H9 (cell line): ENCODE measurements at regions not wholly inside any gene's neighbourhood (a gene's known extent, or its start where the extent isn't known, plus 50 kb on each side); places are given as distances from the start of the nearest gene placed in this dataset.

Experiments
- DNase-seq: peaks from one replicate; pipeline ENCODE4 v3.0.0-alpha.2; 2017
- H2AFZ ChIP-seq: one replicate; pipeline ENCODE4 v1.6.1; 2013; ENCODE audit warnings: mild to moderate bottlenecking, low read length, control low read depth, moderate library complexity
- H2AK5ac ChIP-seq: 2 replicates; pipeline ENCODE4 v1.6.1; 2013; ENCODE audit warnings: low read length, control low read depth, mixed read lengths; ENCODE audit not compliant: insufficient read length
- H2BK120ac ChIP-seq: one replicate; pipeline ENCODE4 v1.6.1; 2013; ENCODE audit warnings: low read depth, mild to moderate bottlenecking, low read length, control low read depth, inconsistent platforms; ENCODE audit not compliant: poor library complexity, severe bottlenecking
- H2BK12ac ChIP-seq: 2 replicates; pipeline ENCODE4 v1.6.1; 2013; ENCODE audit warnings: low read length, control low read depth, mixed read lengths, low read depth; ENCODE audit not compliant: insufficient read length
- H2BK15ac ChIP-seq: 2 replicates; pipeline ENCODE4 v1.6.1; 2013; ENCODE audit warnings: low read depth, low read length, control low read depth
- H2BK20ac ChIP-seq: one replicate; pipeline ENCODE4 v1.6.1; 2013; ENCODE audit warnings: low read depth, mild to moderate bottlenecking, low read length, control low read depth, inconsistent platforms; ENCODE audit not compliant: poor library complexity, severe bottlenecking
- H2BK5ac ChIP-seq: 2 replicates; pipeline ENCODE4 v1.6.1; 2013; ENCODE audit warnings: low read length, control low read depth, mixed read lengths; ENCODE audit not compliant: insufficient read length
- H3K14ac ChIP-seq: 2 replicates; pipeline ENCODE4 v1.6.1; 2013; ENCODE audit warnings: low read length, control low read depth; ENCODE audit not compliant: insufficient read depth
- H3K18ac ChIP-seq: 2 replicates; pipeline ENCODE4 v1.6.1; 2013; ENCODE audit warnings: low read depth, mild to moderate bottlenecking, mixed read lengths, low read length, control low read depth; ENCODE audit not compliant: insufficient read length
- H3K23ac ChIP-seq: 2 replicates; pipeline ENCODE4 v1.6.1; 2013; ENCODE audit warnings: low read length, control low read depth, mixed read lengths, low read depth; ENCODE audit not compliant: insufficient read length
- H3K23me2 ChIP-seq: 2 replicates; pipeline ENCODE4 v1.6.1; 2013; ENCODE audit warnings: low read depth, mild to moderate bottlenecking, mixed read lengths, low read length, control low read depth; ENCODE audit not compliant: insufficient read length, poor library complexity, severe bottlenecking
- H3K27ac ChIP-seq: 2 replicates; pipeline ENCODE4 v1.5.1; 2013; ENCODE audit warnings: low read length, control low read depth, mixed read lengths, low read depth; ENCODE audit not compliant: insufficient read length
- H3K27me3 ChIP-seq: 2 replicates; pipeline ENCODE4 v1.6.1; 2013; ENCODE audit warnings: low read length, control low read depth, inconsistent platforms; ENCODE audit not compliant: insufficient read depth
- H3K4ac ChIP-seq: 2 replicates; pipeline ENCODE4 v1.6.1; 2013; ENCODE audit warnings: low read depth, mild to moderate bottlenecking, control low read depth, inconsistent platforms, low read length, moderate library complexity
- H3K4me1 ChIP-seq: 2 replicates; pipeline ENCODE4 v1.6.1; 2013; ENCODE audit warnings: low read length, control low read depth, inconsistent platforms; ENCODE audit not compliant: insufficient read depth
- H3K4me2 ChIP-seq: 2 replicates; pipeline ENCODE4 v1.6.1; 2013; ENCODE audit warnings: low read length, control low read depth, mixed read lengths; ENCODE audit not compliant: insufficient read length, insufficient read depth
- H3K56ac ChIP-seq: 2 replicates; pipeline ENCODE4 v1.6.1; 2013; ENCODE audit warnings: low read depth, mild to moderate bottlenecking, mixed read lengths, low read length, control low read depth; ENCODE audit not compliant: insufficient read length
- H3K79me1 ChIP-seq: 2 replicates; pipeline ENCODE4 v1.6.1; 2013; ENCODE audit warnings: low read depth, mild to moderate bottlenecking, moderate library complexity, low read length, control low read depth, inconsistent platforms; ENCODE audit not compliant: insufficient read depth, poor library complexity, severe bottlenecking
- H3K79me2 ChIP-seq: 2 replicates; pipeline ENCODE4 v1.6.1; 2013; ENCODE audit warnings: low read length, control low read depth, inconsistent platforms; ENCODE audit not compliant: insufficient read depth
- H3K9ac ChIP-seq: 2 replicates; pipeline ENCODE4 v1.6.1; 2013; ENCODE audit warnings: low read length, control low read depth, mixed read lengths; ENCODE audit not compliant: insufficient read length; ENCODE audit errors: extremely low read depth
- H3K9me3 ChIP-seq: one replicate; pipeline ENCODE4 v1.6.1; 2013; ENCODE audit warnings: low read depth, low read length, inconsistent platforms; ENCODE audit not compliant: control insufficient read depth
- H3T11ph ChIP-seq: one replicate; pipeline ENCODE4 v1.6.1; 2013; ENCODE audit warnings: mild to moderate bottlenecking, low read length, control low read depth, inconsistent platforms
- H4K20me1 ChIP-seq: one replicate; pipeline ENCODE4 v1.6.1; 2013; ENCODE audit not compliant: control insufficient read depth, insufficient read length, insufficient read depth
- H4K5ac ChIP-seq: 2 replicates; pipeline ENCODE4 v1.6.1; 2013; ENCODE audit warnings: low read depth, mild to moderate bottlenecking, mixed read lengths, low read length, control low read depth; ENCODE audit not compliant: insufficient read length
- H4K8ac ChIP-seq: replicated peaks from 2 replicates; pipeline ENCODE4 v1.6.1; 2013; ENCODE audit warnings: low read length, control low read depth, mixed read lengths, low read depth; ENCODE audit not compliant: insufficient read length
- H4K91ac ChIP-seq: 2 replicates; pipeline ENCODE4 v1.6.1; 2013; ENCODE audit warnings: low read depth, mild to moderate bottlenecking, moderate library complexity, mixed read lengths, low read length, control low read depth; ENCODE audit not compliant: insufficient read length
- H3K27ac Mint-ChIP-seq, 3 experiments: 2 replicates in 2 of 3; 3 replicates in 1 of 3; pipeline ENCODE4 v1.8.0; 2020 to 2021; ENCODE audit warnings: mixed read lengths in 3 of 3, mild to moderate bottlenecking in 1 of 3, moderate library complexity in 1 of 3
- H3K27me3 Mint-ChIP-seq: 2 replicates; pipeline ENCODE4 v1.8.0; 2021; ENCODE audit warnings: low read depth, mild to moderate bottlenecking, moderate library complexity, mixed read lengths
- H3K36me3 Mint-ChIP-seq, 3 experiments: 2 replicates in 2 of 3; 3 replicates in 1 of 3; pipeline ENCODE4 v1.8.0; 2020 to 2021; ENCODE audit warnings: low read depth in 3 of 3, mixed read lengths in 3 of 3; ENCODE audit not compliant: insufficient read depth in 1 of 3
- H3K4me1 Mint-ChIP-seq, 2 experiments: 2 replicates each; pipeline ENCODE4 v1.8.0; 2020; ENCODE audit warnings: mixed read lengths in 2 of 2
- H3K4me3 Mint-ChIP-seq, 2 experiments: 2 replicates in 1 of 2; 3 replicates in 1 of 2; pipeline ENCODE4 v1.8.0; 2020 to 2021; ENCODE audit warnings: mild to moderate bottlenecking in 2 of 2, mixed read lengths in 2 of 2, moderate library complexity in 1 of 2
- H3K9me3 Mint-ChIP-seq, 2 experiments: 2 replicates in 1 of 2; 3 replicates in 1 of 2; pipeline ENCODE4 v1.8.0; 2020; ENCODE audit warnings: mild to moderate bottlenecking in 2 of 2, mixed read lengths in 2 of 2, moderate library complexity in 1 of 2
- WGBS: extraction: QIAGEN DNeasy Blood & Tissue Kit; methylation state at CpG from one replicate; pipeline ENCODE4 v1.1.7; 2013; ENCODE audit warnings: missing lambda C conversion rate, low lambda C conversion rate, mixed read lengths; ENCODE audit not compliant: insufficient read length; ENCODE audit errors: extremely low coverage; 5-methylcytosine and 5-hydroxymethylcytosine counted together
- TF ChIP-seq, protein P1 (sequence below): fragments of 200-600 bp; sonication (generic); conservative IDR thresholded peaks from 3 replicates; pipeline ENCODE4 v1.8.0; 2021; ENCODE audit warnings: antibody characterized with exemption, mild to moderate bottlenecking

DNA sequence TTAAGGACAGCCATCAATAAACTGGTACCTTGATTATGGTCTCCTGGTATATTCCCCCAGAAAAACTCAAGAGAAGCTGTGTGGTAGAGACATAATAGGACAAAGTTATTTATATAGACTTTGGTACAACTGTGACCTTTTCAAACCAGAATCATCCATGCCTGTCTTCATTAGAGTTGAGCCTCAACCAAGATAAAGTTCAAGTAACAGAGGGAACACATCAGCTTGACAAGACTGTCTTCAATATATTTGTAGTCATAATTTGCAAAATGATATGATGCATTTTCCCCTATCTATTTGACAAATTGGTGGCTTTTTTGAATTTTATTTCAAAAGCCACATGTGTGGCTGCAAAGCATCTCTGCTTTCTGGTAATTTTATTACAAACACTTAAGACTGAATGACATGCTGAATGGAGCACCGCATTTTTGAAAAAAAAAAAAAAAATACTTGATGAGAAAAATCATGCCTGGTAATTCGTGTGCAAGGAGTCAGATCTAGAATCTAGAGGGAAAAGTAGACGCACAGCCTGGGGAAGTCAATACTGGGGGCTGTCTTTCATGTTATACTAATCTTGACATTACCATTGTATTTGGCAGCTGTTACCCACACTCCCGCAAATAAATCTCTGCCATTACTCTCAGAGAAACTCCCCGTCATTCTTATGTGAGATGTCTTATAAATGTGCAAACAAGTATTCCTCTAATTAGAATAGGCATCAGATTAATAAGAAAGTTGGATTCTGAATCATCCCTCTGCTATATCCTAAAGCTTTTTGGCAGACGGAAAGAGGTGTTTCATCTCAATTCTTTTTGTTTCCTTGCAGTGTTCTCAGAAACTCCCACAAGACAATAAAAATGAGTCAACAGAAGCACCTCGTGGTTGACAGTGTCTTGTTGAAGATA, 554.8 kb upstream of the CBLB start:
- Histone ChIP-seq H3K23ac (no peak overlapping the region), H3K27ac (no peak overlapping the region), H3K27me3 (no peaks in the 10 kb centered on the region), H3K9me3 (no peaks in the 10 kb centered on the region), H2BK15ac (no peak overlapping the region), H2BK120ac (no peak overlapping the region), H4K91ac (no peak overlapping the region), H2BK20ac (no peak overlapping the region), H4K5ac (no peak overlapping the region), H2BK12ac (no peak overlapping the region), H3K9ac (no peak overlapping the region), H3K18ac (no peak overlapping the region), H2AK5ac (no peak overlapping the region), H3K4me1 (no peaks in the 10 kb centered on the region), H3K14ac (no peak overlapping the region), H3T11ph (no peak overlapping the region), H3K56ac (no peak overlapping the region), H3K4me2 (no peak overlapping the region), H2BK5ac (no peak overlapping the region), H3K79me1 (no peaks in the 10 kb centered on the region), H2AFZ (no peak overlapping the region), H3K79me2 (no peaks in the 10 kb centered on the region), H4K8ac (no peak overlapping the region), H4K20me1 (no peaks in the 10 kb centered on the region), H3K4ac (no peak overlapping the region), H3K23me2 (no peaks in the 10 kb centered on the region)
- H3K9me3 Mint-ChIP-seq: peaks cover 0 to 4% of the 10 kb centered on the region in 2 experiments; a peak in 3 of 5 replicates
- no peak overlapping the region for H3K4me3 Mint-ChIP-seq
- DNase-seq: no peak
- H3K27me3 Mint-ChIP-seq: no peaks in the 10 kb centered on the region
- TF ChIP-seq, protein P1, sequence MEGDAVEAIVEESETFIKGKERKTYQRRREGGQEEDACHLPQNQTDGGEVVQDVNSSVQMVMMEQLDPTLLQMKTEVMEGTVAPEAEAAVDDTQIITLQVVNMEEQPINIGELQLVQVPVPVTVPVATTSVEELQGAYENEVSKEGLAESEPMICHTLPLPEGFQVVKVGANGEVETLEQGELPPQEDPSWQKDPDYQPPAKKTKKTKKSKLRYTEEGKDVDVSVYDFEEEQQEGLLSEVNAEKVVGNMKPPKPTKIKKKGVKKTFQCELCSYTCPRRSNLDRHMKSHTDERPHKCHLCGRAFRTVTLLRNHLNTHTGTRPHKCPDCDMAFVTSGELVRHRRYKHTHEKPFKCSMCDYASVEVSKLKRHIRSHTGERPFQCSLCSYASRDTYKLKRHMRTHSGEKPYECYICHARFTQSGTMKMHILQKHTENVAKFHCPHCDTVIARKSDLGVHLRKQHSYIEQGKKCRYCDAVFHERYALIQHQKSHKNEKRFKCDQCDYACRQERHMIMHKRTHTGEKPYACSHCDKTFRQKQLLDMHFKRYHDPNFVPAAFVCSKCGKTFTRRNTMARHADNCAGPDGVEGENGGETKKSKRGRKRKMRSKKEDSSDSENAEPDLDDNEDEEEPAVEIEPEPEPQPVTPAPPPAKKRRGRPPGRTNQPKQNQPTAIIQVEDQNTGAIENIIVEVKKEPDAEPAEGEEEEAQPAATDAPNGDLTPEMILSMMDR: no peak
- peaks cover 0 to 2% (median 0%) of the 10 kb centered on the region in 3 experiments; a peak in 2 of 7 replicates for H3K36me3 Mint-ChIP-seq
- H3K27ac Mint-ChIP-seq: no peak overlapping the region
- H3K4me1 Mint-ChIP-seq: no peaks in the 10 kb centered on the region
- no CpG with 5 or more reads among the region's 7 CpGs for WGBS
